HEK293 (cell line): ENCODE measurements at regions not wholly inside any gene's neighbourhood (a gene's known extent, or its start where the extent isn't known, plus 50 kb on each side); places are given as distances from the start of the nearest gene placed in this dataset.

Experiments
- CTCF ChIA-PET: fragments of 350-600 bp; formaldehyde crosslinking; extraction: SDS; loops from one replicate; lab custom pipeline; 2021; ENCODE audit warnings: antibody characterized with exemption; lab: Yijun Ruan, JAX
- POLR2A ChIA-PET: fragments of 300-600 bp; formaldehyde crosslinking; extraction: SDS; loops from one replicate; lab custom pipeline; 2020; ENCODE audit warnings: antibody characterized with exemption, inconsistent platforms; lab: Yijun Ruan, JAX
- H3K27ac ChIP-seq: fragments of 200-500 bp; sonication (Bioruptor generic); 2 replicates; pipeline ENCODE4 v1.5.1; 2014; ENCODE audit warnings: low read depth, low read length, control low read depth, inconsistent platforms; ENCODE audit errors: extremely low read depth
- H3K36me3 ChIP-seq, 2 experiments: fragments of 200-500 bp in 1 of 2; sonication (Bioruptor generic) in 1 of 2; 1 replicate in 1 of 2; 2 replicates in 1 of 2; pipeline ENCODE4 v1.5.1; 2014 to 2017; ENCODE audit warnings: inconsistent platforms in 2 of 2, low read length in 2 of 2; ENCODE audit not compliant: control insufficient read depth in 2 of 2, insufficient read depth in 1 of 2
- H3K4me1 ChIP-seq: fragments of 200-500 bp; sonication (Bioruptor generic); 2 replicates; pipeline ENCODE4 v1.5.1; 2014; ENCODE audit warnings: mild to moderate bottlenecking, low read length, inconsistent platforms; ENCODE audit not compliant: control insufficient read depth, insufficient read depth
- H3K4me3 ChIP-seq: 2 replicates; pipeline ENCODE4 v1.5.1; 2011; ENCODE audit warnings: low read depth, mild to moderate bottlenecking, control low read depth, low read length, moderate library complexity
- H3K9me3 ChIP-seq: fragments of 200-500 bp; sonication (Bioruptor generic); 2 replicates; pipeline ENCODE4 v1.5.1; 2014; ENCODE audit warnings: low read depth, low read length, inconsistent platforms; ENCODE audit not compliant: control insufficient read depth, insufficient read depth
- ELK4 ChIP-seq: IDR thresholded peaks from 2 replicates; pipeline ENCODE4 v1.6.1; 2011; ENCODE audit warnings: mild to moderate bottlenecking, low read depth, low read length, borderline replicate concordance
- IKZF3 ChIP-seq: fragments of 450-650 bp; IDR thresholded peaks from 2 replicates; pipeline ENCODE4 v1.5.0; 2018; ENCODE audit warnings: missing biosample characterization, mild to moderate bottlenecking, missing genetic modification characterization, moderate library complexity
- KLF1 ChIP-seq: fragments of 450-650 bp; formaldehyde crosslinking; IDR thresholded peaks from 2 replicates; pipeline ENCODE4 v1.5.1; 2016; ENCODE audit warnings: missing biosample characterization, missing genetic modification characterization
- MZF1 ChIP-seq: fragments of 450-650 bp; formaldehyde crosslinking; IDR thresholded peaks from 2 replicates; pipeline ENCODE4 v1.5.1; 2017; ENCODE audit warnings: missing biosample characterization, missing genetic modification characterization, borderline replicate concordance
- REST ChIP-seq: fragments of 450-650 bp; formaldehyde crosslinking; IDR thresholded peaks from 2 replicates; pipeline ENCODE4 v1.5.1; 2016; ENCODE audit warnings: missing biosample characterization, missing genetic modification characterization
- ZBTB49 ChIP-seq: fragments of 450-650 bp; formaldehyde crosslinking; IDR thresholded peaks from 2 replicates; pipeline ENCODE4 v1.5.1; 2016; ENCODE audit warnings: missing biosample characterization, missing genetic modification characterization, low read depth
- ZFP3 ChIP-seq: fragments of 450-650 bp; formaldehyde crosslinking; IDR thresholded peaks from 2 replicates; pipeline ENCODE4 v1.5.1; 2016; ENCODE audit warnings: low read depth, missing biosample characterization, missing genetic modification characterization
- ZFP37 ChIP-seq: fragments of 450-650 bp; formaldehyde crosslinking; IDR thresholded peaks from 2 replicates; pipeline ENCODE4 v1.5.1; 2016; ENCODE audit warnings: missing biosample characterization, missing genetic modification characterization
- ZNF133 ChIP-seq: fragments of 450-650 bp; formaldehyde crosslinking; IDR thresholded peaks from 2 replicates; pipeline ENCODE4 v1.5.1; 2016; ENCODE audit warnings: missing biosample characterization, missing genetic modification characterization
- ZNF148 ChIP-seq: fragments of 450-650 bp; formaldehyde crosslinking; IDR thresholded peaks from 2 replicates; pipeline ENCODE4 v1.5.0; 2017; ENCODE audit warnings: missing biosample characterization, missing genetic modification characterization, borderline replicate concordance
- ZNF174 ChIP-seq: fragments of 450-650 bp; formaldehyde crosslinking; IDR thresholded peaks from 2 replicates; pipeline ENCODE4 v1.5.0; 2017; ENCODE audit warnings: missing biosample characterization, mild to moderate bottlenecking, missing genetic modification characterization
- ZNF239 ChIP-seq: fragments of 450-650 bp; formaldehyde crosslinking; IDR thresholded peaks from 2 replicates; pipeline ENCODE4 v1.5.1; 2016; ENCODE audit warnings: missing biosample characterization, missing genetic modification characterization
- ZNF274 ChIP-seq, 2 experiments: fragments of 200-500 bp in 1 of 2; fragments of 450-650 bp in 1 of 2; sonication (Bioruptor generic) in 1 of 2; formaldehyde crosslinking in 1 of 2; IDR thresholded peaks; 2 replicates each; pipeline versions ENCODE4 v1.5.1 to v1.6.1; 2014 to 2016; ENCODE audit warnings: borderline replicate concordance in 1 of 2, inconsistent platforms in 1 of 2, low read length in 1 of 2, missing biosample characterization in 1 of 2, missing genetic modification characterization in 1 of 2
- ZNF335 ChIP-seq: fragments of 450-650 bp; formaldehyde crosslinking; conservative IDR thresholded peaks from 2 replicates; pipeline ENCODE4 v1.5.1; 2016; ENCODE audit warnings: missing biosample characterization, missing genetic modification characterization
- ZNF426 ChIP-seq: fragments of 450-650 bp; formaldehyde crosslinking; IDR thresholded peaks from 2 replicates; pipeline ENCODE4 v1.5.1; 2017; ENCODE audit warnings: missing biosample characterization, missing genetic modification characterization, mild to moderate bottlenecking, inconsistent platforms, moderate library complexity
- ZNF449 ChIP-seq: fragments of 450-650 bp; formaldehyde crosslinking; IDR thresholded peaks from 2 replicates; pipeline ENCODE4 v1.5.1; 2017; ENCODE audit warnings: missing biosample characterization, mild to moderate bottlenecking, missing genetic modification characterization, moderate library complexity
- ZNF501 ChIP-seq: fragments of 450-650 bp; formaldehyde crosslinking; IDR thresholded peaks from 2 replicates; pipeline ENCODE4 v1.5.1; 2016; ENCODE audit warnings: missing biosample characterization, missing genetic modification characterization
- ZNF530 ChIP-seq: fragments of 450-650 bp; formaldehyde crosslinking; IDR thresholded peaks from 2 replicates; pipeline ENCODE4 v1.5.1; 2016; ENCODE audit warnings: low read depth, missing biosample characterization, missing genetic modification characterization
- ZNF549 ChIP-seq: fragments of 450-650 bp; IDR thresholded peaks from 2 replicates; pipeline ENCODE4 v1.5.1; 2018; ENCODE audit warnings: missing biosample characterization, missing genetic modification characterization, mild to moderate bottlenecking, inconsistent platforms, moderate library complexity
- ZNF558 ChIP-seq: fragments of 450-650 bp; formaldehyde crosslinking; IDR thresholded peaks from 2 replicates; pipeline ENCODE4 v1.5.1; 2016; ENCODE audit warnings: missing biosample characterization, missing genetic modification characterization
- ZNF624 ChIP-seq: fragments of 450-650 bp; formaldehyde crosslinking; IDR thresholded peaks from 2 replicates; pipeline ENCODE4 v1.5.1; 2017; ENCODE audit warnings: missing biosample characterization, missing genetic modification characterization
- ZNF768 ChIP-seq: fragments of 450-650 bp; formaldehyde crosslinking; IDR thresholded peaks from 2 replicates; pipeline ENCODE4 v1.5.1; 2018; ENCODE audit warnings: missing biosample characterization, mild to moderate bottlenecking, missing genetic modification characterization
- ZNF792 ChIP-seq: fragments of 450-650 bp; formaldehyde crosslinking; IDR thresholded peaks from 2 replicates; pipeline ENCODE4 v1.5.1; 2016; ENCODE audit warnings: missing biosample characterization, missing genetic modification characterization
- ZNF843 ChIP-seq: fragments of 450-650 bp; formaldehyde crosslinking; IDR thresholded peaks from 2 replicates; pipeline ENCODE4 v1.5.1; 2016; ENCODE audit warnings: missing biosample characterization, missing genetic modification characterization
- ZXDB ChIP-seq: fragments of 450-650 bp; formaldehyde crosslinking; IDR thresholded peaks from 2 replicates; pipeline ENCODE4 v1.5.1; 2016; ENCODE audit warnings: missing biosample characterization, missing genetic modification characterization

GRCh38 chr16:76854234-76854633 lies 336.8 kb upstream of the MON1B start:
- TF ChIP-seq ZNF239 (no peak), ZBTB49 (tag by site-specific recombination) (no peak), ZNF501 (tag by site-specific recombination) (no peak), ZXDB (tag by site-specific recombination) (no peak), ELK4 (no peak), ZFP37 (tag by site-specific recombination) (no peak), ZNF174 (tag by site-specific recombination) (no peak), IKZF3 (no peak), ZNF843 (no peak), ZNF530 (tag by site-specific recombination) (no peak), ZNF558 (no peak), ZNF449 (no peak), ZNF274 (IDR thresholded peaks at IDR 0.05; ENCODE audit: low read length) (no peak), ZNF274 (tag by site-specific recombination; IDR thresholded peaks at IDR 0.05; ENCODE audit: borderline replicate concordance) (no peak), ZNF148 (tag by site-specific recombination) (no peak), KLF1 (tag by site-specific recombination) (no peak), ZNF549 (tag by site-specific recombination) (no peak), ZFP3 (tag by site-specific recombination) (no peak), ZNF768 (tag by site-specific recombination) (no peak), ZNF426 (tag by site-specific recombination) (no peak)
- Histone ChIP-seq H3K36me3 (no peaks in the 10 kb centered on the region), H3K4me3 (no peak overlapping the region), H3K4me1 (no peaks in the 10 kb centered on the region), H3K9me3 (no peaks in the 10 kb centered on the region), H3K27ac (no peak overlapping the region)
- ChIA-PET POLR2A (no interaction called here), CTCF (no interaction called here)

- POLR2A ChIA-PET, result no interaction called here
- Histone ChIP-seq H3K4me1 (no peaks in the 10 kb centered on the region), H3K36me3 (no peaks in the 10 kb centered on the region), H3K4me3 (no peak overlapping the region), H3K27ac (no peak overlapping the region), H3K9me3 (no peaks in the 10 kb centered on the region)
- CTCF ChIA-PET, result no interaction called here
- no peak for TF ChIP-seq REST
- no peak for TF ChIP-seq ZNF335 (tag by site-specific recombination)
- TF ChIP-seq ZNF792, result no peak
- TF ChIP-seq ZNF624 (tag by site-specific recombination), result no peak
- no peak for TF ChIP-seq MZF1 (tag by site-specific recombination)
- TF ChIP-seq ZNF133, result no peak
Observed at GRCh38 chr16:76856112-76856511, 334.9 kb upstream of the MON1B start.
